ENCODE measurements at regions not wholly inside any gene's neighbourhood (a gene's known extent, or its start where the extent isn't known, plus 50 kb on each side); places are given as distances from the start of the nearest gene placed in this dataset.
"Not testable (repeated sequence)": the region's sequence is repeated elsewhere in the genome, so short reads cannot be mapped to it uniquely, and the experiment has no call there.

DNA sequence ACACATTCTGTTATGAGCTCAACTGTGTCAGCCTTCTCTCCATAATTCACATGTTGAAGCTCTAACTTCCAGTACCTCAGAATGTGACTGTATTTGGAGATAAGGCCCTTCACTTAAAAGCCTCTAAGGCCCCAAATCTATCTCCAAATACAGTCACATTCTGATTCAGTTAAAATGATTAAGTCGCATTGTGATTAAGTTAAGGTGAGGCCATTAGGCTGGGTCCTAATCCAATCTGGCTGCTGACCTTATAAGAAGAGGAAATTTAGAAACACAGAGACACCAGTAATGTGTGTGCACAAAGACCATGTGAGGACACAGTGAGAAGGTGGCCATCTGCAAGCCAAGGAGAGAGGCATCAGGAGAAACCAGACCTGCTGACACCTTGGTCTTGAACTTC is 141.6 kb downstream of the GXYLT1 start:
- no peak for TF ChIP-seq JUND (IDR thresholded peaks at IDR 0.05; ENCODE audit: low read depth)
- no peak for DNase-seq (ENCODE audit: low read depth in 1 of 2, low spot score in 1 of 2)
- in situ Hi-C loops (cut with HindIII; ENCODE audit: low pct_unique_long_range_greater_than_20kb, low sequenced_read_pairs) = no loop called here

- TF ChIP-seq JUND (IDR thresholded peaks at IDR 0.05; ENCODE audit: low read depth) = no peak
- DNase-seq (ENCODE audit: low read depth in 1 of 2, low spot score in 1 of 2) = no peak
- in situ Hi-C loops (cut with HindIII; ENCODE audit: low pct_unique_long_range_greater_than_20kb, low sequenced_read_pairs) = no loop called here
Observed at GRCh38 chr12:42002563-42002962, 142.1 kb downstream of the GXYLT1 start.

DNA sequence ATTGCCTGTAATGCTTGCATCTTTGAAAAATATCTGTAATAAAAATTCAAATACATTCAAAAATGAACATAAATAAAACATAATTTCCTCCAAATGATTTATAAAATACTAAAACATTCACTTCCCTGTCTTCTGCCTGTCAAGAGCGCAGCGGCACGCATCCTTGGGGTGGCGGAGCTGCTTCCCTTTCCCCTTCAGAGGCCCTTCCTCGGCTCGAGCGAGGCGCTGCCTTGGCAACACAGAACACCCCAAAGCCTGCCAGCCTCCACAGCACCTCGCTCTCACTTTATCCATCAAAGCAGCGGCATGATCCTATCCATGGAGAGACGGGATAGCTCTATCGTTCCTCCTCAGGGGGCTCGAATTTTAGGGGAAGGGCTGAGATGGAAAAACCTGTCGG is 146.2 kb downstream of the GXYLT1 start:
- no peak for DNase-seq (ENCODE audit: low read depth in 1 of 2, low spot score in 1 of 2)
- no peak for TF ChIP-seq JUND (IDR thresholded peaks at IDR 0.05; ENCODE audit: low read depth)
- in situ Hi-C loops (cut with HindIII; ENCODE audit: low pct_unique_long_range_greater_than_20kb, low sequenced_read_pairs) = no loop called here

GRCh38 chr12:41993283-41993682 is 151.4 kb downstream of the GXYLT1 start:
- no peak for DNase-seq (ENCODE audit: low read depth in 1 of 2, low spot score in 1 of 2)
- no peak for TF ChIP-seq JUND (IDR thresholded peaks at IDR 0.05; ENCODE audit: low read depth)
- in situ Hi-C loops (cut with HindIII; ENCODE audit: low pct_unique_long_range_greater_than_20kb, low sequenced_read_pairs) = no loop called here

DNA sequence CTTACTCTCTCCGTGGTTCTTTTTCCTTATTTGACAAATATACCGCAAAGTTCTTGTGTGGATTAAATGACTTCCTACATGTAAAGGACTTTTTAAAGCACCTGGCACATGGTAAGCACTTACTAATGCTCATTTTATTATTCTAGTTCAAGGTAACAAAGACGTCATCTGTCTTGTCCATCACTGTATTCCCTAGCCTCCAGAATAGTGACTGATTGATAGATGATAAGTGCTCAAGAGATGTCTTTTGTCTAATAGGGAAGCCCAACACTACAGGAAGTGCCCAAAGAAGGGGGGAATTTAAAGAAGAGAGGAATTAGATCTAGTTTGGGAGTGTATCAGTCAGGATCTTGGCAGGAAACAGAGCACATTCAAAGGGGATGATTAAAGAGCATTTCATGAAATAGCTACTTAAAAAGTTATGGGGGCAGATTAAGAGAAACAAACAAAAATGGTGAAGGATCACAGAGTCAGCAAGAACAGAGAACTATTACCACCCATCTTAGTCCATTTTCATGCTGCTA is 151.9 kb downstream of the GXYLT1 start:
- in situ Hi-C loops (cut with HindIII; ENCODE audit: low pct_unique_long_range_greater_than_20kb, low sequenced_read_pairs) = no loop called here
- DNase-seq (ENCODE audit: low read depth in 1 of 2, low spot score in 1 of 2) = no peak
- no peak for TF ChIP-seq JUND (IDR thresholded peaks at IDR 0.05; ENCODE audit: low read depth)

- no peak for DNase-seq (ENCODE audit: low read depth in 1 of 2, low spot score in 1 of 2)
- in situ Hi-C loops (cut with HindIII; ENCODE audit: low pct_unique_long_range_greater_than_20kb, low sequenced_read_pairs) = no loop called here
- TF ChIP-seq JUND (IDR thresholded peaks at IDR 0.05; ENCODE audit: low read depth) = no peak
Observed at GRCh38 chr12:41992022-41992421, 152.7 kb downstream of the GXYLT1 start.

- DNase-seq (ENCODE audit: low read depth in 1 of 2, low spot score in 1 of 2) = no peak
- no peak for TF ChIP-seq JUND (IDR thresholded peaks at IDR 0.05; ENCODE audit: low read depth)
- in situ Hi-C loops (cut with HindIII; ENCODE audit: low pct_unique_long_range_greater_than_20kb, low sequenced_read_pairs) = no loop called here
Observed at GRCh38 chr12:41988715-41989114, 156.0 kb downstream of the GXYLT1 start.

GRCh38 chr12:41986513-41986912 is 158.2 kb downstream of the GXYLT1 start:
- in situ Hi-C loops (cut with HindIII; ENCODE audit: low pct_unique_long_range_greater_than_20kb, low sequenced_read_pairs); DNase-seq (ENCODE audit: low read depth in 1 of 2, low spot score in 1 of 2): not testable (repeated sequence)

DNA sequence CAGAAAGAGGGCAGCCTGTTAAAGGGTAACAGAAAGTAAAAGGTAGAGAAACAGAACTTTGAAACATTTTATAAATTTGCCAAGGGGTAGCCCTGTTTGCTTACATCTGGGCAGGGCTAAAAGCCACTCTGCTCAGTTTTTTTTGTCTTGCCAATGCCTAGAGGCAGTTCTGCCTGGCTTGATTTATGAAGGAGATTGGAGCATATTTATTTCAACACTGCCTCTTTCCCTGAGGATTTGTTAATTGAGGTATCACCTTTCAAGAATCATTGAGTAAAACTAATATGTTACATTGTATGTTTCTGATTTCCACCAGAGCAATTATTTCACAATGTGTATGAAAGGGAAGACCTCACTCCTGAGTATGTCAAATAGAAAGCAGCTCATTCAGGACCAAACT is 160.8 kb downstream of the GXYLT1 start:
- in situ Hi-C loops (cut with HindIII; ENCODE audit: low pct_unique_long_range_greater_than_20kb, low sequenced_read_pairs) = no loop called here
- TF ChIP-seq JUND (IDR thresholded peaks at IDR 0.05; ENCODE audit: low read depth) = no peak
- DNase-seq (ENCODE audit: low read depth in 1 of 2, low spot score in 1 of 2) = no peak

- DNase-seq (ENCODE audit: low read depth in 1 of 2, low spot score in 1 of 2) = no peak
- in situ Hi-C loops (cut with HindIII; ENCODE audit: low pct_unique_long_range_greater_than_20kb, low sequenced_read_pairs) = no loop called here
- no peak for TF ChIP-seq JUND (IDR thresholded peaks at IDR 0.05; ENCODE audit: low read depth)
Observed at GRCh38 chr12:41983394-41983793, 161.3 kb downstream of the GXYLT1 start.

- DNase-seq (ENCODE audit: low read depth in 1 of 2, low spot score in 1 of 2) = no peak
- in situ Hi-C loops (cut with HindIII; ENCODE audit: low pct_unique_long_range_greater_than_20kb, low sequenced_read_pairs) = no loop called here
- no peak for TF ChIP-seq JUND (IDR thresholded peaks at IDR 0.05; ENCODE audit: low read depth)
Observed at GRCh38 chr12:41981758-41982157, 162.9 kb downstream of the GXYLT1 start.

- in situ Hi-C loops (cut with HindIII; ENCODE audit: low pct_unique_long_range_greater_than_20kb, low sequenced_read_pairs) = no loop called here
- no peak for DNase-seq (ENCODE audit: low read depth in 1 of 2, low spot score in 1 of 2)
Observed at GRCh38 chr12:41981013-41981412, 163.7 kb downstream of the GXYLT1 start.

GRCh38 chr12:41980390-41980789 is 164.3 kb downstream of the GXYLT1 start:
- no peak for DNase-seq (ENCODE audit: low read depth in 1 of 2, low spot score in 1 of 2)
- TF ChIP-seq JUND (IDR thresholded peaks at IDR 0.05; ENCODE audit: low read depth) = no peak
- in situ Hi-C loops (cut with HindIII; ENCODE audit: low pct_unique_long_range_greater_than_20kb, low sequenced_read_pairs) = no loop called here

More at GRCh38 chr12:41981013-41981412, 163.7 kb downstream of the GXYLT1 start:
- no peak for TF ChIP-seq JUND (IDR thresholded peaks at IDR 0.05; ENCODE audit: low read depth)

GRCh38 chr12:41979574-41979973 is 165.1 kb downstream of the GXYLT1 start:
- in situ Hi-C loops (cut with HindIII; ENCODE audit: low pct_unique_long_range_greater_than_20kb, low sequenced_read_pairs) = no loop called here
- TF ChIP-seq JUND (IDR thresholded peaks at IDR 0.05; ENCODE audit: low read depth) = no peak
- no peak for DNase-seq (ENCODE audit: low read depth in 1 of 2, low spot score in 1 of 2)
